Body of pancreas (tissue), 4 donors: ENCODE measurements at regions not wholly inside any gene's neighbourhood (a gene's known extent, or its start where the extent isn't known, plus 50 kb on each side); places are given as distances from the start of the nearest gene placed in this dataset.

ENCODE experiments used
- POLR2A ChIP-seq, 3 donors: fragments of 450-650 bp; IDR thresholded peaks; one replicate each; pipeline ENCODE4 v1.6.1; 2016; ENCODE audit warnings: antibody characterized with exemption in 3 of 3, mild to moderate bottlenecking in 2 of 3
- TF ChIP-seq, protein P1 (sequence below), 7 experiments: fragments of 450-650 bp in 4 of 7; fragments of 200-600 bp in 3 of 7; sonication (generic) in 3 of 7; IDR thresholded peaks; one replicate each; pipeline ENCODE4 v1.5.1; 2016 to 2019; ENCODE audit warnings: antibody characterized with exemption in 7 of 7

DNA sequence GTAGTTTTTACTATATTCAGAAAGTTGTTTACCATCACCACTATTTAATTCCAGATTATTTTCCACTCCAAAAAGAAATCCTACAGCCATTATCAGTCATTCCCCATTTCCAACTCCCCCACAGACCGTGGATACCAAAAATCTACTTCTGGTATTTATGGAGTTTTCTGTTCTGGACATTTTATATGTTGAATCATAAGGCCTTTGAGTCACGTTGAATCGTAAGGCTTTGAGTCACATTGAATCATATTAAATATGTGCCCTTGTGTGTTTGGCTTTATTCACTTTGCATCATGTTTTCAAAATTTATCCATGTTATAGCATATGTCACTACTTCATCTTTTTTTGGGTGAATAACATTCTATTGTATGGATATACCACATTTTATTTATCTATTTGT is 454.1 kb upstream of the NUDT12 start:
- TF ChIP-seq, protein P1, sequence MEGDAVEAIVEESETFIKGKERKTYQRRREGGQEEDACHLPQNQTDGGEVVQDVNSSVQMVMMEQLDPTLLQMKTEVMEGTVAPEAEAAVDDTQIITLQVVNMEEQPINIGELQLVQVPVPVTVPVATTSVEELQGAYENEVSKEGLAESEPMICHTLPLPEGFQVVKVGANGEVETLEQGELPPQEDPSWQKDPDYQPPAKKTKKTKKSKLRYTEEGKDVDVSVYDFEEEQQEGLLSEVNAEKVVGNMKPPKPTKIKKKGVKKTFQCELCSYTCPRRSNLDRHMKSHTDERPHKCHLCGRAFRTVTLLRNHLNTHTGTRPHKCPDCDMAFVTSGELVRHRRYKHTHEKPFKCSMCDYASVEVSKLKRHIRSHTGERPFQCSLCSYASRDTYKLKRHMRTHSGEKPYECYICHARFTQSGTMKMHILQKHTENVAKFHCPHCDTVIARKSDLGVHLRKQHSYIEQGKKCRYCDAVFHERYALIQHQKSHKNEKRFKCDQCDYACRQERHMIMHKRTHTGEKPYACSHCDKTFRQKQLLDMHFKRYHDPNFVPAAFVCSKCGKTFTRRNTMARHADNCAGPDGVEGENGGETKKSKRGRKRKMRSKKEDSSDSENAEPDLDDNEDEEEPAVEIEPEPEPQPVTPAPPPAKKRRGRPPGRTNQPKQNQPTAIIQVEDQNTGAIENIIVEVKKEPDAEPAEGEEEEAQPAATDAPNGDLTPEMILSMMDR (IDR thresholded peaks at IDR 0.05): no peak
- TF ChIP-seq POLR2A (IDR thresholded peaks at IDR 0.05): no peak
